ENCODE measurements at regions not wholly inside any gene's neighbourhood (a gene's known extent, or its start where the extent isn't known, plus 50 kb on each side); places are given as distances from the start of the nearest gene placed in this dataset.

GRCh38 chr3:101149707-101150106 is 156.5 kb upstream of the ABI3BP start:
- DNase-seq (no peak), ATAC-seq (ENCODE audit: low read depth) (no peak)
- Histone ChIP-seq H3K14ac (replicated peaks; ENCODE audit: low read depth, low read length) (no peak overlapping the region), H3K9me3 (ENCODE audit: control insufficient read depth, insufficient read depth, low read length) (no peaks in the 10 kb centered on the region), H3K9ac (ENCODE audit: low read depth, low read length) (no peak overlapping the region), H4K20me1 (ENCODE audit: insufficient read depth, low read length) (no peaks in the 10 kb centered on the region), H3K18ac (ENCODE audit: low read depth, low read length) (no peak overlapping the region), H3K36me3 (ENCODE audit: control insufficient read depth, insufficient read depth, low read length) (no peaks in the 10 kb centered on the region), H3K79me1 (ENCODE audit: low read depth in 1 of 2, low read length in 2 of 2) (no peaks in the 10 kb centered on the region), H3K4me3 (ENCODE audit: insufficient read depth, low read depth, low read length) (no peak overlapping the region), H3K27me3 (ENCODE audit: control insufficient read depth, insufficient read depth, low read length) (no peaks in the 10 kb centered on the region), H4K8ac (ENCODE audit: low read depth in 2 of 2, low read length in 2 of 2) (no peak overlapping the region), H3K23ac (ENCODE audit: low read depth, low read length) (no peak overlapping the region), H2BK15ac (ENCODE audit: low read depth, low read length) (no peak overlapping the region), H4K5ac (ENCODE audit: low read depth, low read length) (no peak overlapping the region), H3K27ac (ENCODE audit: insufficient read depth, low read length) (no peak overlapping the region), H2BK120ac (ENCODE audit: low read depth, low read length) (no peak overlapping the region), H3K4me1 (ENCODE audit: control insufficient read depth, insufficient read depth, low read length) (no peaks in the 10 kb centered on the region), H3K56ac (ENCODE audit: extremely low read depth, insufficient read depth, low read length) (no peak overlapping the region), H2AFZ (replicated peaks; ENCODE audit: low read length, poor library complexity) (no peak overlapping the region), H2BK5ac (ENCODE audit: low read depth, low read length, poor library complexity, severe bottlenecking) (no peak overlapping the region), H4K91ac (ENCODE audit: insufficient read depth, low read depth, low read length) (no peak overlapping the region), H3K9me1 (ENCODE audit: insufficient read depth, low read length) (no peaks in the 10 kb centered on the region), H2AK5ac (ENCODE audit: low read depth, low read length) (no peak overlapping the region), H3K4ac (ENCODE audit: low read depth, low read length) (no peak overlapping the region), H3K4me2 (ENCODE audit: low read depth, low read length) (no peak overlapping the region), H2AK9ac (replicated peaks; ENCODE audit: low read depth, low read length, poor library complexity) (no peak overlapping the region), H2BK20ac (ENCODE audit: low read depth, low read length) (no peak overlapping the region)
- in situ Hi-C loops (cut with MboI; ENCODE audit: low sequenced_read_pairs) (no loop called here), dilution Hi-C loops (cut with HindIII; ENCODE audit: low sequenced_read_pairs, unreplicated experiment) (no loop called here), intact Hi-C loops (cut with micrococcal nuclease) (no loop called here)
- BruUV-seq (replicated peaks) = no TSS peak
- TF ChIP-seq CEBPB (IDR thresholded peaks at IDR 0.05; ENCODE audit: low read depth, low read length) = peak; percentile 66
- TF ChIP-seq RAD21 (IDR thresholded peaks at IDR 0.05; ENCODE audit: low read length) = no peak
- CTCF ChIA-PET = no interaction called here
- no CpG with 5 or more reads among the region's 2 CpGs for WGBS, 2 experiments (ENCODE audit: extremely low coverage in 2 of 2, insufficient read length in 1 of 2)
- POLR2A ChIA-PET (ENCODE audit: unreplicated experiment) = no interaction called here

Measured in IMR-90 (cell line).